H1 (cell line): ENCODE measurements at regions not wholly inside any gene's neighbourhood (a gene's known extent, or its start where the extent isn't known, plus 50 kb on each side); places are given as distances from the start of the nearest gene placed in this dataset.

Experiments
- CTCF ChIA-PET: fragments of 300-600 bp; sonication (Branson Sonifier 250); formaldehyde crosslinking; loops from one replicate; lab custom pipeline; 2021; ENCODE audit not compliant: partially characterized antibody; lab: Charles Lee
- POLR2A ChIA-PET: fragments of 300-600 bp; sonication (Branson Sonifier 250); formaldehyde crosslinking; loops from one replicate; lab custom pipeline; 2021; ENCODE audit warnings: inconsistent platforms; ENCODE audit not compliant: partially characterized antibody; lab: Charles Lee
- DNase-seq, 2 experiments: peaks; one replicate each; pipeline versions ENCODE4 v3.0.0 to v3.0.0-alpha.2; 2010 to 2022; ENCODE audit warnings: low spot score in 2 of 2, low read depth in 1 of 2, mixed read lengths in 1 of 2
- FAIRE-seq: peaks from 2 replicates; lab custom pipeline; 2011; peaks lifted over from hg19 to GRCh38; lab: Jason Lieb, UNC
- H2AFZ ChIP-seq: 2 replicates; pipeline ENCODE4 v1.8.1; 2012; ENCODE audit warnings: low read length, inconsistent platforms
- H2AK5ac ChIP-seq: 2 replicates; pipeline ENCODE4 v1.6.1; 2013; ENCODE audit warnings: low read depth, low read length
- H2BK120ac ChIP-seq: replicated peaks from 2 replicates; pipeline ENCODE3; 2013; ENCODE audit warnings: low read depth, low read length, inconsistent platforms
- H2BK12ac ChIP-seq: 2 replicates; pipeline ENCODE4 v1.6.1; 2013; ENCODE audit warnings: low read depth, low read length
- H2BK15ac ChIP-seq: 2 replicates; pipeline ENCODE4 v1.6.1; 2013; ENCODE audit warnings: low read length
- H2BK20ac ChIP-seq: 2 replicates; pipeline ENCODE4 v1.6.1; 2013; ENCODE audit warnings: low read length
- H2BK5ac ChIP-seq: 2 replicates; pipeline ENCODE4 v1.6.1; 2013; ENCODE audit warnings: low read depth, low read length
- H3K14ac ChIP-seq: 2 replicates; pipeline ENCODE4 v1.6.1; 2013; ENCODE audit warnings: inconsistent platforms; ENCODE audit not compliant: insufficient read length
- H3K18ac ChIP-seq: 2 replicates; pipeline ENCODE4 v1.6.1; 2013; ENCODE audit warnings: low read length; ENCODE audit errors: extremely low read depth
- H3K23ac ChIP-seq: 2 replicates; pipeline ENCODE4 v1.6.1; 2013; ENCODE audit warnings: inconsistent platforms; ENCODE audit not compliant: insufficient read length
- H3K23me2 ChIP-seq: 2 replicates; pipeline ENCODE4 v1.6.1; 2013; ENCODE audit warnings: low read depth, low read length
- H3K27ac ChIP-seq: 2 replicates; pipeline ENCODE4 v1.6.1; 2011; ENCODE audit warnings: low read depth, low read length, inconsistent platforms
- H3K27me3 ChIP-seq, 4 experiments: replicated peaks in 1 of 4; 1 replicate in 1 of 4; 2 replicates in 3 of 4; pipeline versions ENCODE4 v1.6.1 to v1.8.1; 2011 to 2013; ENCODE audit warnings: low read length in 3 of 4, mild to moderate bottlenecking in 3 of 4, inconsistent platforms in 2 of 4, mixed read lengths in 2 of 4, moderate library complexity in 1 of 4; ENCODE audit not compliant: control insufficient read depth in 3 of 4, insufficient read depth in 3 of 4; ENCODE audit errors: extremely low read depth in 1 of 4
- H3K36me3 ChIP-seq, 4 experiments: 2 replicates each; pipeline versions ENCODE4 v1.6.1 to v1.8.1; 2011 to 2013; ENCODE audit warnings: mild to moderate bottlenecking in 4 of 4, low read length in 3 of 4, moderate library complexity in 2 of 4, control low read depth in 1 of 4, inconsistent platforms in 1 of 4; ENCODE audit not compliant: insufficient read depth in 4 of 4, control insufficient read depth in 2 of 4
- H3K4ac ChIP-seq: replicated peaks from 2 replicates; pipeline ENCODE3; 2013; ENCODE audit warnings: low read length, low read depth, mixed read lengths, inconsistent platforms; ENCODE audit not compliant: insufficient read length
- H3K4me1 ChIP-seq, 4 experiments: replicated peaks in 1 of 4; 1 replicate in 1 of 4; 2 replicates in 3 of 4; pipeline versions ENCODE4 v1.6.1 to v1.8.1; 2011 to 2013; ENCODE audit warnings: low read length in 3 of 4, inconsistent platforms in 2 of 4, mixed read lengths in 1 of 4; ENCODE audit not compliant: insufficient read depth in 4 of 4, control insufficient read depth in 3 of 4
- H3K4me2 ChIP-seq, 2 experiments: 2 replicates each; pipeline versions ENCODE4 v1.6.1 to v1.8.1; 2011 to 2013; ENCODE audit warnings: low read depth in 2 of 2, low read length in 2 of 2, control low read depth in 1 of 2, inconsistent platforms in 1 of 2, mild to moderate bottlenecking in 1 of 2; ENCODE audit not compliant: insufficient read depth in 1 of 2
- H3K4me3 ChIP-seq, 4 experiments: fragments of 200-600, 300-600 bp in 1 of 4; sonication (generic), shearing (Covaris generic), sonication (Bioruptor Twin) in 1 of 4; 2 replicates each; pipeline versions ENCODE4 v1.5.1 to v1.8.1; 2011 to 2016; ENCODE audit warnings: low read length in 4 of 4, low read depth in 3 of 4, control low read depth in 2 of 4, inconsistent platforms in 2 of 4, mild to moderate bottlenecking in 2 of 4, mixed read lengths in 1 of 4, moderate library complexity in 1 of 4; ENCODE audit not compliant: insufficient read depth in 2 of 4; ENCODE audit errors: extremely low read depth in 1 of 4
- H3K56ac ChIP-seq: replicated peaks from 2 replicates; pipeline ENCODE3; 2013; ENCODE audit warnings: low read depth, mild to moderate bottlenecking, mixed read lengths, low read length, inconsistent platforms; ENCODE audit not compliant: insufficient read length
- H3K79me1 ChIP-seq: 2 replicates; pipeline ENCODE4 v1.6.1; 2013; ENCODE audit warnings: low read depth, low read length, control low read depth
- H3K79me2 ChIP-seq, 2 experiments: 2 replicates each; pipeline versions ENCODE4 v1.6.1 to v1.8.1; 2012 to 2013; ENCODE audit warnings: low read length in 2 of 2, mild to moderate bottlenecking in 2 of 2, inconsistent platforms in 1 of 2; ENCODE audit not compliant: insufficient read depth in 2 of 2, control insufficient read depth in 1 of 2
- H3K9ac ChIP-seq, 4 experiments: replicated peaks in 1 of 4; 1 replicate in 1 of 4; 2 replicates in 3 of 4; pipeline versions ENCODE4 v1.6.1 to v1.8.1; 2011 to 2013; ENCODE audit warnings: low read depth in 3 of 4, low read length in 3 of 4, control low read depth in 2 of 4, mild to moderate bottlenecking in 2 of 4, moderate library complexity in 2 of 4, inconsistent platforms in 1 of 4; ENCODE audit errors: extremely low read depth in 1 of 4
- H3K9me3 ChIP-seq, 2 experiments: 2 replicates each; pipeline versions ENCODE4 v1.6.1 to v1.8.1; 2012 to 2013; ENCODE audit warnings: mild to moderate bottlenecking in 2 of 2, moderate library complexity in 2 of 2, control low read depth in 1 of 2, inconsistent platforms in 1 of 2, low read depth in 1 of 2, low read length in 1 of 2, mixed read lengths in 1 of 2; ENCODE audit not compliant: insufficient read depth in 2 of 2
- H4K20me1 ChIP-seq, 2 experiments: replicated peaks in 1 of 2; 2 replicates each; pipeline versions ENCODE3 to v1.8.1; 2011 to 2013; ENCODE audit warnings: inconsistent platforms in 2 of 2, low read length in 2 of 2, mild to moderate bottlenecking in 1 of 2; ENCODE audit not compliant: insufficient read depth in 2 of 2, control insufficient read depth in 1 of 2
- H4K5ac ChIP-seq: 2 replicates; pipeline ENCODE4 v1.6.1; 2013; ENCODE audit warnings: low read length, low read depth, mixed read lengths, inconsistent platforms; ENCODE audit not compliant: insufficient read length
- H4K8ac ChIP-seq: 2 replicates; pipeline ENCODE4 v1.8.0; 2013; ENCODE audit warnings: mild to moderate bottlenecking, moderate library complexity, low read length, inconsistent platforms; ENCODE audit not compliant: insufficient read depth; ENCODE audit errors: extremely low read depth
- H4K91ac ChIP-seq: replicated peaks from 2 replicates; pipeline ENCODE3; 2013; ENCODE audit warnings: low read length, mixed read lengths, inconsistent platforms; ENCODE audit not compliant: insufficient read length
- CBX8 ChIP-seq: fragments of 300-800, 300-1000 bp; sonication (generic); IDR thresholded peaks from 2 replicates; pipeline ENCODE4 v1.7.1; 2016; ENCODE audit warnings: low read depth, low read length, borderline replicate concordance
- CEBPB ChIP-seq: IDR thresholded peaks from 2 replicates; pipeline ENCODE4 v1.6.1; 2012; ENCODE audit warnings: low read depth, low read length
- CHD1 ChIP-seq: IDR thresholded peaks from 2 replicates; pipeline ENCODE4 v1.6.1; 2012; ENCODE audit warnings: low read depth, low read length, improper control_type of control experiment
- KDM5A ChIP-seq: fragments of 200-600 bp; IDR thresholded peaks from 2 replicates; pipeline ENCODE4 v1.7.1; 2012; ENCODE audit warnings: mild to moderate bottlenecking, low read length, inconsistent platforms, mixed read lengths
- NRF1 ChIP-seq: IDR thresholded peaks from 2 replicates; pipeline ENCODE4 v1.6.1; 2011; ENCODE audit warnings: mild to moderate bottlenecking, low read depth, low read length, improper control_type of control experiment
- PHF8 ChIP-seq: fragments of 200-600 bp; sonication (generic); conservative IDR thresholded peaks from 2 replicates; pipeline ENCODE4 v1.7.1; 2012; ENCODE audit warnings: low read depth, mild to moderate bottlenecking, inconsistent platforms, low read length, moderate library complexity
- SAP30 ChIP-seq: fragments of 300-600 bp; sonication (generic); IDR thresholded peaks from 2 replicates; pipeline ENCODE4 v1.7.1; 2012; ENCODE audit warnings: low read length, moderate library complexity, mild to moderate bottlenecking, inconsistent platforms; ENCODE audit not compliant: insufficient read depth, insufficient replicate concordance
- SIN3A ChIP-seq, 2 experiments: IDR thresholded peaks in 1 of 2; conservative IDR thresholded peaks in 1 of 2; 2 replicates each; pipeline ENCODE4 v1.6.1; 2011 to 2012; ENCODE audit warnings: low read length in 2 of 2, improper control_type of control experiment in 1 of 2, low read depth in 1 of 2, mild to moderate bottlenecking in 1 of 2
- TAF7 ChIP-seq: optimal IDR thresholded peaks from 2 replicates; pipeline ENCODE3; 2011; ENCODE audit warnings: low read depth, mild to moderate bottlenecking, inconsistent platforms, low read length, moderate library complexity, borderline replicate concordance
- TBP ChIP-seq: IDR thresholded peaks from 2 replicates; pipeline ENCODE4 v1.6.1; 2011; ENCODE audit warnings: low read depth, low read length, improper control_type of control experiment
- TCF12 ChIP-seq: IDR thresholded peaks from 2 replicates; pipeline ENCODE4 v1.6.1; 2011; ENCODE audit warnings: low read depth, mild to moderate bottlenecking, low read length
- WGBS, 2 experiments: shearing (Covaris generic) in 1 of 2; methylation state at CpG; one replicate each; pipeline versions ENCODE4 v1.1.6 to v1.1.7; 2013 to 2015; ENCODE audit warnings: low lambda C conversion rate in 2 of 2, mixed read lengths in 2 of 2, inconsistent platforms in 1 of 2, low coverage in 1 of 2, missing lambda C conversion rate in 1 of 2; ENCODE audit not compliant: insufficient replicate concordance in 2 of 2, insufficient coverage in 1 of 2, insufficient read length in 1 of 2; ENCODE audit errors: extremely low coverage in 1 of 2, missing lambda C conversion rate in 1 of 2; 5-methylcytosine and 5-hydroxymethylcytosine counted together

- no peak overlapping the region for H3K4ac ChIP-seq
- POLR2A ChIA-PET: no interaction called here
- CTCF ChIA-PET: interaction anchor here (0.7 to 1.0 kb wide), 2 partner anchors 11 to 68 kb away, joined by 3 to 4 read pairs; no protein-coding TSS in a partner anchor
- no peak for TF ChIP-seq CHD1
- no peak for TF ChIP-seq CBX8
- no peak for TF ChIP-seq TAF7
- TF ChIP-seq KDM5A: no peak
- TF ChIP-seq CEBPB: no peak
- no peak for TF ChIP-seq TBP
- TF ChIP-seq SIN3A (conservative IDR thresholded peaks at IDR 0.05 in 1 of 2, IDR thresholded peaks at IDR 0.05 in 1 of 2; ENCODE audit: low read depth in 1 of 2, low read length in 2 of 2): no peak
- no peak for TF ChIP-seq SAP30
- TF ChIP-seq PHF8: no peak
- TF ChIP-seq NRF1: no peak
- no peak for TF ChIP-seq TCF12
Measured at GRCh38 chr4:10273030-10273429, 156.4 kb upstream of the WDR1 start.

More at GRCh38 chr4:10273030-10273429, 156.4 kb upstream of the WDR1 start:
- Histone ChIP-seq H2BK5ac (no peak overlapping the region), H3K79me2 (no peaks in the 10 kb centered on the region), H3K23ac (no peak overlapping the region), H2BK12ac (no peak overlapping the region), H3K14ac (no peak overlapping the region), H2BK15ac (no peak overlapping the region), H3K4me2 (no peak overlapping the region), H4K5ac (no peak overlapping the region), H3K36me3 (no peaks in the 10 kb centered on the region), H3K4me3 (no peak overlapping the region), H3K56ac (no peak overlapping the region), H3K27ac (no peak overlapping the region), H2AK5ac (no peak overlapping the region), H2BK20ac (no peak overlapping the region), H3K9me3 (no peaks in the 10 kb centered on the region; a peak in 1 of 4 replicates), H4K8ac (no peak overlapping the region), H4K20me1 (no peaks in the 10 kb centered on the region), H3K4me1 (no peaks in the 10 kb centered on the region), H3K9ac (no peak overlapping the region), H3K23me2 (no peaks in the 10 kb centered on the region), H2AFZ (no peak overlapping the region), H3K27me3 (no peaks in the 10 kb centered on the region), H3K18ac (no peak overlapping the region), H4K91ac (no peak overlapping the region), H2BK120ac (no peak overlapping the region), H3K79me1 (no peaks in the 10 kb centered on the region)
- WGBS, 2 experiments: 86% methylated on average over 4 of the region's 4 CpGs; no CpG with 5 or more reads in 1 of the 2 experiments
- DNase-seq (no peak), FAIRE-seq (no peak)
